COLO829 (cell line): ENCODE measurements at regions not wholly inside any gene's neighbourhood (a gene's known extent, or its start where the extent isn't known, plus 50 kb on each side); places are given as distances from the start of the nearest gene placed in this dataset.

Experiments used
- DNase-seq: peaks from one replicate; pipeline ENCODE4 v3.0.0; 2012; ENCODE audit warnings: low spot score

- DNase-seq = no peak
These were observed 52.8 kb upstream of the DCC start for GRCh38 chr18:52287151-52287550.

- DNase-seq = no peak
These were observed 51.5 kb upstream of the DCC start for GRCh38 chr18:52288403-52289004.

DNA sequence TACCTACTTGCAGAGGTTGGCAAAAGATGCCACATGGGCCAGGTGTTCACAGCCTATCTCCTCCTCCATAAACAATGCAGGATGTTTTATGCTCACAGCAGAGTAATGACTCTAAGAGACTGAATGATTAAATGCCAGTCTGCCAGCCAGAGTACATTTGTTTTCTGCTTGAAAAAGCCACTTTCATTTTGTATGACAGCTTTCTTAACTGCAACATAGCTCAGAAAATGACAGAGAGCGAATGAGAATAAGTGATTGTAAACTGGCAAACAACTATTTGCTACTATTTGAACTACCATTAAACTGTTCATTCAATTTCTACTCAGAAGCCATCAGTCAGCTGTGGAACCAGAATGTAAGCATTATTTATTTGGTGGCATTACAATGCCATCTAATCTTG is 50.6 kb upstream of the DCC start:
- DNase-seq = no peak
